GM19025 (cell line): ENCODE measurements at regions not wholly inside any gene's neighbourhood (a gene's known extent, or its start where the extent isn't known, plus 50 kb on each side); places are given as distances from the start of the nearest gene placed in this dataset.

Source experiments
- ATAC-seq: cut with Tn5 transposase; IDR thresholded peaks from one replicate; pipeline ENCODE4 v1.9.1; 2021; ENCODE audit warnings: mild to moderate bottlenecking, low read depth, moderate library complexity; ENCODE audit not compliant: unreplicated experiment

DNA sequence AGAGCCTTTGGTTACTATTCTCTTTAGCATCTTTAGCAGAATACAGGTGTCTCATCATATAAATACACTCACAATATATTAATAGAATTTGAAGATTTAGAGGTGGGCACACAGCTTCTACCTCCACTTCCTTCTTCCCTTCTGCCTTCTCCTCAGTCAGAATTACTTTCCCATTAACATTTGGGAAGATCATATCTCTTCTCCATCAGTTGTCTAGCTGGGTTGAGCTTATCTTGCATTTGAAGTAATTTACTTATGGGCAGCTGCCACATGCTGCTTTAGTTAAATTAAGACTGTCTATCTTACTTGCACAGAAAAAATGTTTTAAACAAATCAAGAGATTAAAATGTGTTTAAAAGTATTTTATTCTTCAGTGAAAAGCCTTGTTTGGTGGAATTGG lies 110.1 kb upstream of the ASIC2 start:
- ATAC-seq: no peak

DNA sequence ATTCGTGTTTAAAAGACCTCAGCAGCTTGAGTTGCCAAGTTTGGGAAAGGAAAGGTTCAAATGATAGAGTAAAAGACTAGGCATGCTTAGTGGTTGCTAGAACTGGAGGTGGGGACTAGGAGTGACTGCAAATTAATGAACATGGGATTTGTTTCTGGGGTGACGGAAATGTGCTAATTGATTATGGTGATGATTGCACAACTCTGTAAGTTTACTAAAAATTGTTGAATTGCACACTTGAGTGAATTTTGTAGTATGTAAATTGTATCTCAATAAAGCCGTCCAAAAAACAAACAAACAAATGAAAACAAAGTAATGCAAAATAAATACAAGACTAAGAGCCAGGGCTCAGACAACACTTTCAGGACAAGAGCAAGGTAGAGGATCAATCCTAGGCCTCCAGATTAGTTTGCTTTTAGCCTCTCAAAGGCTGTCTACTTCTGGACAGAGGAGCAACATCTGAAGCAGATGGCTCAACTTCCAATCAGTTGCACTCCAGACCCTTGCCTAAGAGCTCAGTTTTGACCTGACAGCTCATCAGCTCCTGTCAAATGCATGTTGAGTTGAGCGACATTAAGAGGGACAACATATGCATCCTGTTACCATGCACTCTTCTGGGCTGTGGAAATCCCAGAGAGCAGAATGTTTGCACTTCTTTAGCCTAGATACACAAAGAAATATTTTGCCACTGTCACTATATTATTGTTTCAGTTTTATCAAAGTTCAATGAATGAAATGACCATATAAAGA lies 111.2 kb upstream of the ASIC2 start:
- ATAC-seq: no peak

DNA sequence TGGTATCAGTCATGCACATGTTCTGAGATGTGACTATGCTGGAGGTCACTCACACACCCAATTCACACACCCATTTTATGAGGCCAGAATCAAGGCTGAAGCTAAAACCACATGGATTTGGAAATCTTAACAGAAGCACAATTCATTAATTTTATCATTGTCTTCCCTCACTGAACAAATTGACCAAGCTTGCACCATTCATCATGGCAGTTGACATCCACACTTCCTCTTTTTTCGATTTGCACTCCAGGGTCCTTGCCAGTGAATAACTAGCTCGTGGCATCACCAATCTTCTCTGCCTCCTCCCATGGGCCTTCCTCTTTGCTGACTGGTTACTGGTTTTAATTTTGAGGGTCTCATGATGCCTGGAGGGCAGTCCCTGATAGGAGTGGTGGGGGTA lies 123.0 kb upstream of the ASIC2 start:
- ATAC-seq: no peak

DNA sequence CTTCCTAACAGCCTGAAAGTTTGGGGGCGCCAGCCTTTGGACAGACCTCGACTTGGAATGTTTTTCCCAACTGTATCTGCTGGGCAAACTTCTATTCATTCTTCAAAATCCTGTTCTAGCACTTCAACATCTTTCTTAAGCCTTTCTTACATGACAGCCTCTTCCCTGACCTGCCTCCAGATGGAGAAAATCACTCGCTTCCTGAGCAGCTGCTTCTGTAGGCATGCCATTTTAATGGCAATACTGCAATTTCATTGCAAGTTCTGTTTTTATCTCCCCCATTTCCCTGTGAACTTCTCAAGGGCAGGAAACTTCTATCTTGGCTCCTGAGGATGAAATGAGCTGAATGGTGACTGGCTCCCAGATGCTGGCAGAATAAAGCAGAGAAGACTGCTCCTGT lies 128.8 kb upstream of the ASIC2 start:
- ATAC-seq: no peak

DNA sequence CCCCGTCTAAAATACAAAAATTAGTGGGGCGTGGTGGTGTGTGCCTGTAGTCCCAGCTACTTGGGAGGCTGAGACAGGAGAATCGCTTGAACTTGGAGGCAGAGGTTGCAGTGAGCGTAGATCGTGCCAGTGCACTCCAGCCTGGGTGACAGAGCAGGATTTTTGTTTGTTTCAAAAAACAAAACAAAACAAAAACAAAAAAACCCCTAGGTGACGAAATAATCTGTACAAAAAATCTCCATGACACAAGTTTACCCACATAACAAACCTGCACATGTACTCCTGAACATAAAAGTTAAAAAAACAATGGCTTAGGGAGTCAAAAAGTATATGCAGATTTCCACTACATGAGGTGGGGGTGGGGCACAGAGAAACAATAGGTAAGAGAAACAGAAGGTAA lies 140.5 kb upstream of the ASIC2 start:
- ATAC-seq: no peak

DNA sequence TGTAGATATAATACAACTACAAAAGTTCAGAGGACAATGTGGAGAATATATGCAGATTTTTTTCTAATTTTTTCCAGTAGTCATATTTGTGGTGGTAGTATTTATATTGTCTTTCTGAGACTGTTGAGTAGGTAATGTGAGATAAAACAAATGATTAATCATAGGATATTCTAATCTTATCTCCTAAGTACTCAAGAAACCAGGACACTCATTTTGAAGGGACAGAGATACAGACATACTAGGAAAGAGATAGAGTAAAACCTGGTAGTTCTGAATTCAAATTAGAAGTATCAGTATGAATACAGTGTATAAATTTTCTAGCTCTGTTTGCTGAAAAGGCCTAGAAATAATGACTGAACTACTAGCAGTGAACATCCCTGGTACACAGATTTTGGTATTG lies 141.7 kb upstream of the ASIC2 start:
- ATAC-seq: no peak

DNA sequence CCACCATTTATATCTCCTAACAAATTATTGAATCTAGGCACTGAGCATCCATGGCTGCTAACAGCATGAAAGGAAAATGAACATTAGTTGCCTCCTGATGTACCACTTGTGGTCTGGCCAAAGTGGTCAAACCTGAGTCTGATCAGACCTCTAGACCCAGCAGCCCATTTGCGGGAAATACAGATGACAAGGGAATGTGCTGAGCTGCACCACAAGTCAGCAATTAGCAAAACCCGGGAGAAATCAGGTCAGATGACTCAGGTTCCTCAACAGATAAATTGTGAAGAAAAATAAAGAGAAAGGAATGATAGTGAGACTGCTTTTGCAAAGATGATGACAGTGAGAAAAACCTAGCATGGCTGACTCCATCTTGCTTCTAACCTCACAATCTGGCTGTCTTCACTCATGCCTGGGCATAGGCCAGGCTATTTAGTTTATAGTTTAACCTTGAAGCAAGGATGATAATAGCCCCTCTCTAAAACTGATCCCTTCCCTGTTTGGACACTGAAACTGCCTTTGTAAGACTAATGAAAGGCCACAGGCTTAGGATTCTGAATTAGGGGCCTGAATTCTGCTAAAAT lies 142.7 kb upstream of the ASIC2 start:
- ATAC-seq: no peak

DNA sequence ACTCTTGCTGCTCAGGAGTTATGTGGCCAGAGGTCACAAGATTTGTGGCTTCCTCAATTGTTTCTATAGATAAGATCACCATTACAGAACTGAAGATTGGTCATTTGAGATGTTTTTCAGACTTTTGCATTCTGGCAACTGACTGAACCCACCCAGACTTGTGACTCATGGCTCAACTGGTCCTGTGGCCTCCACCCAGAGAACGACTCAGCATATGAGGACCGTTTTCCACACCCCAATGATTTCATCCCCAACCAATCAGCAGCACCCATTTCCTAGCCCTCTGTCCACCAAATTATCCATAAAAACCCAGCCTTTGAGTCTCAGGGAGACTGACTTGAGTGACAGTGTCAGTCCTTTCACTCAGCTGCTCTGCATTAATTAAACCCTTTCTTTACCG lies 143.2 kb upstream of the ASIC2 start:
- no peak for ATAC-seq

DNA sequence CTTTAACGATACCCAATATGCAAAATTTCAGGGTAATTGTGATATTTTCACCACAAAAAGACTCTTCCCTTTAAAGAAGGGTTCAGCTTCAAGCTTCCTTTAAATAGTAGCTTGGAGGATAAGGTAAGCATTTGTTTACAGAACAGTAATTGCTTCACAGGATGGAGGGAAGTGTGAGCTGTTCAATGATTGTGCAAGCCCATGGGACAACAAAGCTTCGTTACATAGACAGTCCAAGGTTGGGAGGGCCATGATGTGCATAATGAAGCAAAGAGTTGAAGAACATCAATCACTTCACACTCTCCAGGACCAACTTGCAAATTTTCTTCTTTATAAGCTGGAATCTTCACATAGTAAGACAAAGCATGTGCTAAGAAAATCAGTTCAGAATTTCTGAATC lies 145.0 kb upstream of the ASIC2 start:
- ATAC-seq: no peak

DNA sequence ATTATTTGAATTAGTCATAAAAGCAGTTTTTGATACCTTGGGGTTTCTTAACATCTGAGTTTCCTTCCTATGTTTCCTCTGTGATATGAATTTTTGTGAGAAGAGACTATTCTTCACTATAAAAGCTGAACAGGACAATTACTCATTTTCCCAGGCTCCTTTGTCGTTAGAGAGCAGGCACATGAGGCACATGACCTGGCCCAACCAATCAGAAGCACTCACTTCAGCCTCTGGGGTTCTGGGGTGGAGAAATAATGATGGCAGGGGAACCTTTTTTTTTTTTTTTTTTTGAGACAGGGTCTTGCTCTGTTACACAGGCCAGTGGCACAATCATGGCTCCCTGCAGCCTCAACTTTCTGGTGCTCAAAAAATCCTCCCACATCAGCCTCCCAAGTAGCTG lies 145.5 kb upstream of the ASIC2 start:
- ATAC-seq: no peak

DNA sequence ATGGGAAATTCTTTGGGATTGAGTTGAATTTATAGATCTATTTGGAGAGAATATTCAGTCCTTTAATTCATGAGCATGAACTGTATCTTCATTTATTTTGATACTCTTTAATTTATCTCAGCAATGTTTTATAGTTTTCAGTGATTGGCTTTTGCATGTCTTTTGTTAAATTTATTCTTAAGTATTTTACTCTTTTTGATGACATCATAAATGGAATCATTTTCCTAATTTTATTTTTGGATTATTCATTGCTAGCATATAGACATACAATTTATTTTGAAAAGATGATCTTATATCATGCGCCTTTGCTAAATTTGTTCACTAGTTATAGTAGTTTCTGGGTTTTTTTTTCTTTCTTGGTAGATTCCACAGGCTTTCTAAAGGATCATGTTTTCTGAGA lies 149.2 kb upstream of the ASIC2 start:
- ATAC-seq: no peak

DNA sequence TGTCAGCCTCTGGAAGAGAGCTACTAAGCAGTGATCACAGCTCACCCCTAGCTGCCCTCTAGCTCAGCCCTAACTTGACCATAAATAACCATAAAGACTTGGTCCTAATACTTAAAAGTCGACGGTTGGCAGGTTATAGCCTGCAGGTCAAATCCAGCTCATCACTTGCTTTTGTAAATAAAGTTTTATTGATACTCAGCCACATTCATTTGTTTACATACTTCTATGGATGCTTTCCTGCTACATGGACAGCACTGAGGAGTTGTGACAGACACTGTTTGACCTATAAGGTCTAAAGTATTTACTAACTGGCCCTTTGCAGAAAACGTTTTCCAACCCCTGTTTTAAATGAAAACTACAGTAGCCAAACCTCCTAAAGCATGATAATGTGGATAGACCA lies 151.6 kb upstream of the ASIC2 start:
- ATAC-seq: no peak

DNA sequence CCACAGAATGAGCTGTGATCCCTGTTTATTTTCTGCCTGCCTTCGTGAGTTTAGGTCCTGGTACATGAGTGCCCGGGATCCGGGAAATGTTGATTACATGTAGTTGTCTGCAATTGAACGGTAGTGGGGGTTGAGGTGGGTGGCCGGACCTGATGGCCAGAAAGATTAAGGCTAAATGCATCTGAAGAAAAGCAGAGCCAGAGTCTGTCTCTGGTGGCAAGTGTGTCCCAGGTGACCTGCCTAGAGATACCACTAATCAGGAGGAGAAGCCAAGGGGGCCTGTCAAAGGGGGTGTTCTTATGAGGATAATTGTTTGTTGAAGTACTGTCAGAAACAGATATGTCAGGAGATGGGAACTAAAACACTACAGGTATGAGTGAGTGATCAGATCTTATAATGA lies 154.0 kb upstream of the ASIC2 start:
- ATAC-seq: no peak

DNA sequence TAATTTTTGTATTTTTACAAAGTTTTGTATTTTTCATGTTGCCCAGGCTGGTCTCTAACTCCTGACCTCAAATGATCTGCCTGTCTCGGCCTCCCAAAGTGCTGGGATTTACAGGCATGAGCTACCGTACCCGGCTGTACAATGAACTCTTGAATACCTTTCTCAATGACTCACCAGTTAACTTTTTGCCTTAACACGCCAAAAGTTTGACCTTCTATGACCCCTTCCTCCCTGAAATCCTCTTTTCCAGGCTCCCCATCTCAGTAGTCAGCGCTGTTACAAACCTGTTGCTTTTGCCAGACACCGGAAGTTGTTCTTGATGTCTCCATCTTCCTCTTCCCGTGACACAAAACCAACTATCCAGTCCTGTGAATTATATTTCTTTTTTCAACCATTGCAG lies 158.1 kb upstream of the ASIC2 start:
- ATAC-seq: no peak

DNA sequence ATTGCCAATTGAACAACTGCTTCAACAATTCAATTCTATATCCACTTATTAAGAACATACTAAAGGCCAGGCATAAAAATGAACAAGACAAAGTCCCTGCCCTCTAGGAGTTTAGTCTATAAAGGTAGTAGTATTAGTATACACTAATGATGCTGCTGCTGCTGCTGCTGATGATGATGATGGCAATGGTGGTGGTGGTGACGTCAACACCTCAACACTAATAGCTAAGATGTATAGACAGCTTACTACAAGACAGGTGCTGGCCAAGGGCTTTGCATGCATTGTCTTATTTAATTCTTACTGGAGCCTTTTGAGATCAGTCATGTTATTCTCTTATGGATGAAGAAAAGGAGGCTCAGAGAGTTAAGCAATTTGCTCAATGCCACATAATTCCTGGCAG lies 164.4 kb upstream of the ASIC2 start:
- no peak for ATAC-seq

DNA sequence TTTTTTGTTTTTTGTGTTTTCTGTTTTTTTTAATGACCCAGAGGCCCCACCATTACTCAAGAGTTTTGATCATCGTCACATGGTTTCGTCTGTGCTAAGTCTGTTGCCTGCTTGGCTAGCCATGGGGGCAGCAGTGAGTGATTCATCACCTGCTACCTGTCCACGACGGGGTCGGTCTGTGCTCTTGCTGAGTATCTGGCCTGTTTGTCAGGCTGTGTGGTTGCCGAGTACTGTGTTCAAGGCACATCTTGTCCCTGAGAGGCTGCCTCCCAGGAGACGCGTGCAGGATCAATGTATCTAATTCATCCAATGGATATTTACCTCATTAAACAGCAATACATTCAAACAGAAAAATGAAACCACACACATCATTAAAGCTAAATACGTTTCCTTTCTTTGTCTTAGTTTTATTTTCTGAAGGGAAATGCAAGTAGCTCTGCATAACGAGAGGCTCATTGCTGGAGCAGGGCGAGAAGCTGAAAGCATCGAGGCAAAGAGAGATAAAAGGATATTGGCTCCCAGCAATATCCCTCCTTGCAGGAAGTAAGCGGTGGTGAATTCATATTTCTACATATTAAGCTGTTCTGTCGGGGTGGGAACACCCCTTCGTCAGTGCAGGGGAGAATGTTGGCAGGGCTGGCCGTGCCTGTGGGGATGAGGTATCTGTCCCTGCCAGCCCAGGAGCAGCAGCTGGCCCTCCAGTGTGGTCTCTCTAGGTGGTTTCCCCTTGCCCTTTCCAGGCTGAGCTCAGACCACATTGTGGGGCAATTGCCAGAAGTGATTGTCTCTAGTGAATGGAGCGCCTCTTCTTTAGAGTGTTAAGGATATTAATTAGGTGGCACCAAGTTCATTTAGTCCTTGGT lies 166.2 kb upstream of the ASIC2 start:
- peak; percentile 60 for ATAC-seq

DNA sequence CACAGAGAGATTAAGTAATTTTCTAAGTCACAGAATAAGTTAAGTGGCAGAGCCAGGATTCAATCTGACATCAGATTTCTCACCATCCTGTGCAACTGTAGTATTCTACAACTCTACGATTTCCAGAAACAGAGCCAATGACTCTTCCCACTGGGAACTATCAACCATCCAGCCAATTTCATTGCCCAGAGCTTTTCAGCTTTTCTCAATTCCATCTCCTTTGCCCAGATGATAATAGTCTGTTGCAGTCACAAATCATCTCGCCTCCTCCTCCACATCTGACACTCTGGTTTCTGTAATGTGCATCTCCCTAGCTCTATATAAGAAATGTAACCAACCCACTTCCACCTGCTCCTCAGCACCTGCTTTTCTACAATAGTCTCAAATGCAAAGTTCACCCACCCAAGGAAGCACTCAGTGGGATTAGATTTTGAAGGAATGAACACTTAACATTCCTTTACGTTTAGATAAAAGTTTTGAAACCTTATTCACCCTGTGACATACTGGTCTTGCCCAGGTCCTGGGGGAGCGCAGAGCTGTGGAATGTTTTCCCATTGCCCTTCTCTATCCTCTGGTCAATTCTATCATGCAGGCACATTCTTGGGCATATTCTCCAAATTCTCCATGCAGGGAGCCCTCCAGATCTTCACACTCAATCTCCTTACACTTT lies 167.8 kb upstream of the ASIC2 start:
- ATAC-seq: no peak

DNA sequence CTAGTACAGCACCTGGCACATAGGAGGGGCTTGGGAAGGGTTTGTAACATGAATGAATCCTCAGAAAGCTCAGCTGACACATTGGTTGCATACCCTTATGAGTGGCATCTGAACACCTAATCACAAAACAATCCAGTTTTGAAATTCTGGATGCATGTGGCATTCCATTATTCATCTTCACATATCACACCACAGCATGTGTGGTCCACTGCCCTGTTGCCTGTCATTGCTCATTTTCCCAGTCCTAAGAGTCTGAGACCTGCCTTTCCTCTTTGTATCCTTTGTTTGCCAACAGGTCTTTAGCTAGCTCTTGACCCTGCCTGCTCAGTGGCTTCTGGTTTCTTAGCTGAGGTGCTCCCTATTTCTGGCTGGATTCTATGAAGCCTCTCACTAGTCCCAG lies 170.8 kb upstream of the ASIC2 start:
- ATAC-seq: no peak

DNA sequence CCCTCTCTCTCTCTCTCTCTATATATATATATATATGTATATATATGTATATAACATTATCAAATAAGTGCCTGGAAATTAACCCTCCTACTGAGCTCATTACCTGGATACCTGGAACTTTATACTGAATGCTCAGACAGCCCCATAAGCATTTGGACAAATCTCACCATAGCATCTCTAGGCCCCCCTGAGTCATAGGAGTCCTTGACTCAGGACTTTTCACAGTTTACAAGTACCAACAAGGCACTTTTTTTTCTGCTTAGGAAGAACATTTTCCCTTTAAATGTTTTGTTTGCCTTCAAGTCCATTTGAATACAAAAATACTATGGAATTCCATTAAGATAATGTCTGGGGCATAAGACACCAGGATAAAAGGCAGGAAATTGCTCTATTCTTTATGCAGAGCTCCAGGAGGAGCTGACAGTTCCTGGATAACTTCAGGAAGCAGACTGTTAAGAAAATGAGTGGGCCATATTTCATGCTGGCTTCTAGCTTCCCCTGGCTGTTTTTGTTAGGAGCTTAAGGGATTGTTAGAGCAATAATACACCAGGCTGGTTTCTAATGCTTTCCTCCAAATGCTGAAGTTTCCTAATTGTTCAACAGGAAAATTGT lies 171.7 kb upstream of the ASIC2 start:
- ATAC-seq: no peak

DNA sequence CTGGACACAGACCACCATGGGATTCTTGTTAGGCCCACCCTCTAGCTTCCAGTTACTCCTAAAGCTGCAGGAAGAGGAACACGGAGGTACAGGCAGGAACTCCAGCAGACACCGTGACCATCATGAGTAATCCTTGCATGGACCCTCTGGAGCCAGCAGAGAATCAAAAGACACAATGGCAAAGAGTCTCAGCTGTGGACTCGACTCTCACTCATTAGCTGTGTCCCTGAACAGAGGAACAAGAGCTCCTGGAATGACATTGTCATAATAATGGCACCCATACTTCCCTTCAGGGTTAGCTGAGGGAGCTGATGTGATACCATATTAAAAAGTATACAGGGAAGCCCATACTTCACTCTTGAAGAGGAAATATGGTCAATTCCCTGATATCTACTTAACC lies 176.3 kb upstream of the ASIC2 start:
- ATAC-seq: no peak

DNA sequence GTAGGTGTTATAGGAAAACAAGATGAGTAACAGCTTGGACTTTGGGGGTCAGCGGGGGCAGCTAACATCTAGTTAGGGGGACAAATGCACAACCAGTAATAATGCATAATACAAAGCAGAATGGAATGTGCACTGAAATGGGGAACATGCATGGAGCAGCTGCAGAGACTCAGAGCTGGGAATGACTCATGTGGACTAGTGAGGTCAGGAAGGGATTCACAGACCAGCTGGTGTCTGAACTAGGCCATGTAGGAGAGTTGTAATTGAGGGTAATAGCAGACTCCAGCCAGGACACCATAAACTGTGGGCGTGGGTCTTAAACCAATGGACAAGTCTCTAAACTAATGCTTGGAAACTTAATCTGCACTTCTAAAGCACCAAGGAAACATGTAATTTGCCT lies 176.8 kb upstream of the ASIC2 start:
- no peak for ATAC-seq
